SJCRH30 (cell line): ENCODE measurements at regions not wholly inside any gene's neighbourhood (a gene's known extent, or its start where the extent isn't known, plus 50 kb on each side); places are given as distances from the start of the nearest gene placed in this dataset.

Experiments used
- DNase-seq, 2 experiments: peaks; one replicate each; pipeline ENCODE4 v3.0.0-alpha.2; 2015 to 2020
- H3K27ac ChIP-seq: fragments of 250-450 bp; sonication (Bioruptor Pico); 2 replicates; pipeline ENCODE4 v1.5.1; 2020; ENCODE audit warnings: mild to moderate bottlenecking, moderate library complexity
- H3K27me3 ChIP-seq: fragments of 250-450 bp; sonication (Bioruptor Pico); 2 replicates; pipeline ENCODE4 v1.5.1; 2020; ENCODE audit warnings: mild to moderate bottlenecking, moderate library complexity
- H3K36me3 ChIP-seq: fragments of 250-450 bp; sonication (Bioruptor Pico); 2 replicates; pipeline ENCODE4 v1.5.1; 2020; ENCODE audit warnings: mild to moderate bottlenecking, moderate library complexity
- H3K4me1 ChIP-seq: fragments of 250-450 bp; sonication (Bioruptor Pico); 2 replicates; pipeline ENCODE4 v1.5.1; 2020; ENCODE audit warnings: mild to moderate bottlenecking, moderate library complexity
- H3K4me3 ChIP-seq: fragments of 250-450 bp; sonication (Bioruptor Pico); 2 replicates; pipeline ENCODE4 v1.5.1; 2020; ENCODE audit warnings: mild to moderate bottlenecking, moderate library complexity
- H3K9me3 ChIP-seq: fragments of 250-450 bp; sonication (Bioruptor Pico); replicated peaks from 2 replicates; pipeline ENCODE4 v1.5.1; 2020; ENCODE audit warnings: mild to moderate bottlenecking, moderate library complexity

DNA sequence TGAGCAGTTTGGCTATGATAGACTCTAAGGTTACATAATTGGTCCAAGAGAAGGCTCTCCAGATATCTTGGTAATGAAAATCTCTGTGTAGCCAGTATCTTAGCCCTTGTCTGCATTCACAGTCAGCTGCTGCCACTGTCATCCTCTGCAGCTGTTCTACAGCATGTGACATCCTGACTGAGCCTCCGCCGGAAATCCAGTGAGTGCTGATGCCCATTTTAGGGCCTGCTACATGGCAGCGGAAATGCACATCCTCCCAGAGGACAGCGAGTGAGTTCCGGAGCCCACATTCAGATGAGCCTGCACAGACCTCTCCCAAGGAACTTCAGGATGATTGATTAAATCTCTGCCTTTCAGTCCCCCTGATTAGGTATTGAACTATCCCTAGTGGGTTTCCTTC, 237.1 kb downstream of the HHIPL2 start:
- H3K27me3 ChIP-seq, result no peaks in the 10 kb centered on the region
- DNase-seq, result peak; percentile 87 to 93

DNA sequence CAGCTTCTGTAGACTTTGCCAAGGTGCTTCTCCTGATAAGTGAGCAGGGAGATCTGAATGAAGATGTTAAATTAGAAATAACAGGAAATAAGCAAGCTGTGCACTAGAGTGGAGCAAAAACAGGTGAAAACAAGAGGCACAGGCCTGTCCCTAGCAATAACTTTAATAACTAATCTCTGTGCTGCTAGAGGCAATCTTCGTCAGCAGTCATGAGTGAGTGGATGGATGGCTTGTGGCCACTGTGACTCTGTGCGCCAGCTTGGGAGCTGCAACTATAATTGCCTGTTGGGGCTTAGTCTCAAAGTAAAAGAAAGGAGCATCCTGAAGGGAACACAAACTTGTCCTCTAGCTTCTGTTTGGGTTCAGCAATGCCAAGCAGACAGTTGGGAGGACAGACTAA, 240.3 kb downstream of the HHIPL2 start:
- Histone ChIP-seq H3K27me3 (no peaks in the 10 kb centered on the region), H3K4me1 (peaks cover 6% of the 10 kb centered on the region), H3K9me3 (no peaks in the 10 kb centered on the region), H3K27ac (no peak overlapping the region), H3K36me3 (no peaks in the 10 kb centered on the region), H3K4me3 (no peak overlapping the region)
- DNase-seq, result no peak

More for the DNA sequence above, 237.1 kb downstream of the HHIPL2 start:
- H3K4me3 ChIP-seq, result no peak overlapping the region
- peak overlapping the region; percentile 5; the same call in 1 of the 2 replicates for H3K27ac ChIP-seq
- no peaks in the 10 kb centered on the region for H3K9me3 ChIP-seq
- peaks cover 6% of the 10 kb centered on the region for H3K4me1 ChIP-seq
- no peaks in the 10 kb centered on the region for H3K36me3 ChIP-seq

DNA sequence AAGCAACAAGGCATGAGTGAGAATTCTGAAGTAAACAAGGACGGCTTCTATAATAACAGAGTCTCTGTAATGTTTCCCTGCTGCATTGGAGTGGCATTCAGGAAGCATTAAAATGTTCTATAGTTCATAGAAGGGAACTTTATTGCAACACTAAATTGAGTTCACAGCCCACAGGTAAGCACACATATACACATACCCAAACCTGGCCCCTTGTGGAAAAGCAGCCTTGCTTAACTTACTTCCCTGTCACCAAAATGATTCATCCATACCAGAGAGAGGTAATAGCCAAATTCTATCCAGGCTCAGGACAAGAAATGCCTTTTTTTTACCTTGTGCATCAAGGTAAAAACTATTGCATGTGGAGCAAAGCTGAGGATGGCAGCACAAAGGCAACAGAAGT, 241.4 kb downstream of the HHIPL2 start:
- no peak for DNase-seq
- H3K27me3 ChIP-seq, result no peaks in the 10 kb centered on the region
- H3K9me3 ChIP-seq, result no peaks in the 10 kb centered on the region
- H3K4me3 ChIP-seq, result no peak overlapping the region
- H3K27ac ChIP-seq, result no peak overlapping the region
- no peaks in the 10 kb centered on the region for H3K36me3 ChIP-seq
- peaks cover 6% of the 10 kb centered on the region for H3K4me1 ChIP-seq

GRCh38 chr1:222306011-222306410, 241.9 kb downstream of the HHIPL2 start:
- Histone ChIP-seq H3K4me1 (peaks cover 4% of the 10 kb centered on the region), H3K9me3 (no peaks in the 10 kb centered on the region)

GRCh38 chr1:222301652-222302051, 246.3 kb downstream of the HHIPL2 start:
- H3K27me3 ChIP-seq, result no peaks in the 10 kb centered on the region
- DNase-seq, result no peak
- H3K9me3 ChIP-seq, result 0 out of 2 replicates have a peak, but pooled peaks cover 7% of the 10 kb centered on the region
- no peaks in the 10 kb centered on the region for H3K36me3 ChIP-seq
- no peak overlapping the region for H3K27ac ChIP-seq
- H3K4me1 ChIP-seq, result no peaks in the 10 kb centered on the region
- H3K4me3 ChIP-seq, result no peak overlapping the region

More at GRCh38 chr1:222306011-222306410, 241.9 kb downstream of the HHIPL2 start:
- H3K4me3 ChIP-seq, result no peak overlapping the region
- H3K36me3 ChIP-seq, result no peaks in the 10 kb centered on the region
- H3K27ac ChIP-seq, result no peak overlapping the region
- no peaks in the 10 kb centered on the region for H3K27me3 ChIP-seq
- DNase-seq, result no peak

DNA sequence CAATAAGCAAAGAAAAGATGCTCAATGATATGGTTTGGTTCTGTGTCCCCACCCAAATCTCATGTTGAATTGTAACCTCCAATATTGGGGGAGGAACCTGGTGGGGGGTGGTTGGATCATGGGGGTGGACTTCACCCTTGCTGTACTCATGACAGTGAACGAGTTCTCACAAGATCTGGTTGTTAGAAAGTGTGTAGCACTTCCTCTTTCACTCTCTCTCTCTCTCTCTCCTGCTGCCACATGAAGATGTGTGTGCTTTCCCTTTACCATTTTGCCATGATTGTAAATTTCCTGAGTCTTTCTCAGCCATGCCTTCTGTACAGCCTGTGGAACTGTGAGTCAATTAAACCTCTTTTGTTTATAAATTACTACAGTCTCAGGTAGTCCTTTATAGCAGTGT, 248.4 kb downstream of the HHIPL2 start:
- no peak for DNase-seq
- H3K4me3 ChIP-seq, result no peak overlapping the region

GRCh38 chr1:222290866-222291265, 257.0 kb downstream of the HHIPL2 start:
- Histone ChIP-seq H3K9me3 (0 out of 2 replicates have a peak, but pooled peaks cover 3% of the 10 kb centered on the region), H3K4me3 (no peak overlapping the region), H3K4me1 (no peaks in the 10 kb centered on the region), H3K27ac (no peak overlapping the region), H3K27me3 (no peaks in the 10 kb centered on the region), H3K36me3 (no peaks in the 10 kb centered on the region)
- DNase-seq, result no peak

More for the DNA sequence above, 248.4 kb downstream of the HHIPL2 start:
- Histone ChIP-seq H3K4me1 (no peaks in the 10 kb centered on the region), H3K27ac (no peak overlapping the region), H3K27me3 (no peaks in the 10 kb centered on the region), H3K9me3 (0 out of 2 replicates have a peak, but pooled peaks cover 10% of the 10 kb centered on the region), H3K36me3 (no peaks in the 10 kb centered on the region)

DNA sequence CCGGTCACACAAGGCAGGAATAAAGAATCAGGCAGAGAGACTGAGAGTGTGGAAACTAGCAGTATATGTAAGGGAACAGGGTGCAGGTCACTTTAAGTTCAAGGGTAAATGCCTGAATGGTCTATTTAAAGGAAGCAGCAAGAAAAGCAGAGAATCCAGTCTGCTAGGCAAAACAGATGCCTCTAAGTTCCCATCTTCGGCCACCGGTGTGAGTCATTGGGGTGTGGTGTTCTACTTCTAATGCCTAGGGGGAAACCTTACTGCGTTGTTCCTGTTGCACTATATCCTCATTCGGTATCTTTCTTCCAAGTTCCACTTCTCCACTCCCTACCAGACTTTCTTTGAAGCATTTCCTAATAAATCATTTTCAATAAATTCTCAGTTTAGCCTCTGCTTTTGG, 259.9 kb downstream of the HHIPL2 start:
- peak; percentile 17 to 26 for DNase-seq
- Histone ChIP-seq H3K4me3 (no peak overlapping the region), H3K9me3 (no peaks in the 10 kb centered on the region), H3K27me3 (no peaks in the 10 kb centered on the region), H3K27ac (no peak overlapping the region), H3K36me3 (no peaks in the 10 kb centered on the region), H3K4me1 (peaks cover 5% of the 10 kb centered on the region)

- DNase-seq, result no peak
- peaks cover 9% of the 10 kb centered on the region for H3K4me1 ChIP-seq
- H3K9me3 ChIP-seq, result no peaks in the 10 kb centered on the region
- no peak overlapping the region for H3K27ac ChIP-seq
- H3K36me3 ChIP-seq, result no peaks in the 10 kb centered on the region
- H3K27me3 ChIP-seq, result no peaks in the 10 kb centered on the region
- H3K4me3 ChIP-seq, result no peak overlapping the region
Observed at GRCh38 chr1:222286011-222286410, 261.9 kb downstream of the HHIPL2 start.

DNA sequence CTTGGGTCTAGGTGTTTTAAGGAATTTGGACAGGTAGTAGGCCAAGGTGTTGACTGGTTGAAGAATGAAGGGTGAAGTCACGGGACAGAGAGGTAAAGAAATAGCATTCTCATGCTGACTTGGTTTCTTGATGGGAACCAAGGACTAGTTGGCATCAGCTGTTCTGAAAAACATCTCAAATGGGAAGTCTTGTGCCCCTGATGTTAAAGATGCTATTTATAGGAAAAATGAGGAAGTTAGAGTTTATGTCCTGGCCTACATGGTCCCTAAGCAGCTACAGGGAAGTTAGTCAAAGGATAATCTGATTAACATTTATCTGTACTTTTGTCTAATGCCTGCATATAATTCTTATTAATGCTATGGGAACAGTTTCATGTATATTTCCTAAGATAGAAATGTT, 262.4 kb downstream of the HHIPL2 start:
- Histone ChIP-seq H3K4me1 (peaks cover 9% of the 10 kb centered on the region), H3K27me3 (no peaks in the 10 kb centered on the region), H3K4me3 (no peak overlapping the region), H3K9me3 (no peaks in the 10 kb centered on the region), H3K27ac (no peak overlapping the region), H3K36me3 (no peaks in the 10 kb centered on the region)
- no peak for DNase-seq

DNA sequence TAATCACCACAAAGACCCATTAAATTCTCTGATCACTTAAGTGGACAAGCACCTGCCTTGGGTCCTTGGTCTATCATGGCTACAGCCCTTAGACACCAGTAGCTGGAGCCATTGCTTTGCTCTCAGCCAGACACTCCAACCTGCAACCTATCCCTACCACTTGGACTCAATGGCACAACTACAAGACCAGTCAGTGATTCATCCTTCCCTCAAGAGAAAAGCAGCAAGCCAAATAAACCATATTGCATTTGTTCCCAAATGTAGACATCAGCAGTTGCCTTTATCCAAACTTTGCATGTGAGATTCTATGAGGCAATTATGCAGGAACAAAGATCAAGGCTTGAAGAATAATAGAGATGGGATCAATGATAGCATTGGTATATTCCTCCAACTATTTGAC, 263.4 kb downstream of the HHIPL2 start:
- H3K9me3 ChIP-seq, result no peaks in the 10 kb centered on the region
- no peak overlapping the region for H3K27ac ChIP-seq
- no peaks in the 10 kb centered on the region for H3K27me3 ChIP-seq
- no peak overlapping the region for H3K4me3 ChIP-seq
- no peak for DNase-seq
- no peaks in the 10 kb centered on the region for H3K36me3 ChIP-seq
- H3K4me1 ChIP-seq, result peaks cover 9% of the 10 kb centered on the region

DNA sequence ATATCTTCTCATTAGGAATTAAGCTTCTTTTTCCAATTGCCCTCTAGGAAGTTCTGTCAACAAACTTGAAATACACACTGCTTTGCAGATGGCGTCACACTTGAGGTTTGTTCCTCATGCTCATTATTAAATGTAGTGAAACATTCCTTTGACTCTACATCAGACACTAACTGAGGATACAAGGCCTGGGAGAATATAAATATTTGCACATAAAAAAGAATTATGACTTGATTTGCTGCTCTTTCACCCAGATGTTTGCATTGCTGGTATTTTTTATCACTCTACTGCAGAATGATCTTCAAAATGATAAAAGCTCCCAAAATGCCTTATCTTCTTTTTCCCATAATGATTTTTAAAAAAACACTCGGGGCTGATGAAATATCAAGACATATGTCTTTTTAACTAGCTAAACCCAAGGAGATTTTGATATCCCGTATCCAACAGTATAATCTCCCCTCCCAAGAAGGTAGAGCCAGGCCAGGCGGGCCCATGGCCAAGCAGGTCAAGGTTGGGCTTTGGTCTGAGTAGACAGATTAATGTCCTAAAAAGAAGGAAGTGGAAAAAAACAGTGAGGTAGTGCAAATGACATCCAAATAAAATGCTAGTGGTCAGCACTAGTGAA, 264.6 kb downstream of the HHIPL2 start:
- Histone ChIP-seq H3K4me3 (no peak overlapping the region), H3K9me3 (no peaks in the 10 kb centered on the region), H3K27me3 (no peaks in the 10 kb centered on the region), H3K27ac (peak overlapping the region; percentile 27; the same call in 1 of the 2 replicates), H3K36me3 (no peaks in the 10 kb centered on the region), H3K4me1 (peaks cover 9% of the 10 kb centered on the region)
- DNase-seq, result peak in 1 of 2 experiments; percentile 9

DNA sequence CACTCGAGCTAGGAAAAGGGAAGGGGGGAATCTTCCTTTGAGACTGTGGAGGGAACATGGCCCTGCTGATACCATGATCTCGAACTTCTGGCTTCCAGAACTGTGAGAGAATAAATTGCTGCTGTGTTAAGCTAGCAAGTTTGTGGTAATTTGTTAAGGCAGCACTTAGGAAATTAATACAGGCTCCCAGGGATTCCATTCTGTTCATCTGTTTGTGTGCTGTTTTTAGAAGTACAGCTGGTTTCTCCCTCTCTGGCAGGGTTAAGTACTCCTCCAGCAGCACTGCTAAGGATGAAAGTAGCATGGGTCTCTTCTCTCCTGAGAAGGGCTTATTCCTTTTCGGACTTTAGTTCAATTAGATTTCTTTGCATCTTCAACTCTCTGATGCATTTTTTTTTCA, 268.3 kb downstream of the HHIPL2 start:
- Histone ChIP-seq H3K36me3 (no peaks in the 10 kb centered on the region), H3K27me3 (peaks cover 2% of the 10 kb centered on the region; the same call in 1 of the 2 replicates), H3K4me1 (peaks cover 9% of the 10 kb centered on the region), H3K4me3 (no peak overlapping the region), H3K27ac (no peak overlapping the region), H3K9me3 (no peaks in the 10 kb centered on the region)
- no peak for DNase-seq

DNA sequence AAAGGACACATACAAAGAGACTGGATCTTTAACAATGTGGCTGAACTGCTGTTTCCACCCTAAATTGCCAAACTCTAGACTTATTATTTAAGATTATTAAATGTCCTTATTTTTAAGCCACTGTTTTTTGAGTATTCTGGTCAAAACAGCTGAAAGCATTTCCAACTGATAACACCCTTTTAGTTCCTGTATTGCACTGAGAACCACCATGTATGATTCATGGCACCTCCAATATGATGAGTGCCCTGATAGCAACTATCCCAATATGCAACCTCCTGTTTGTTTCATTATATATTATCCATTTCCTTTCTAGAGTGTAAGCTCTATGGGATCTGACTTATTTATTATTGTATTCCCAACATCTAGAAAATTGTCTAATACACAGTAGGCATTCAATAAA, 269.4 kb downstream of the HHIPL2 start:
- H3K9me3 ChIP-seq, result no peaks in the 10 kb centered on the region
- H3K4me3 ChIP-seq, result no peak overlapping the region
- peaks cover 2% of the 10 kb centered on the region; the same call in 1 of the 2 replicates for H3K27me3 ChIP-seq
- no peak overlapping the region for H3K27ac ChIP-seq
- no peaks in the 10 kb centered on the region for H3K36me3 ChIP-seq
- DNase-seq, result no peak
- peaks cover 8% of the 10 kb centered on the region for H3K4me1 ChIP-seq

DNA sequence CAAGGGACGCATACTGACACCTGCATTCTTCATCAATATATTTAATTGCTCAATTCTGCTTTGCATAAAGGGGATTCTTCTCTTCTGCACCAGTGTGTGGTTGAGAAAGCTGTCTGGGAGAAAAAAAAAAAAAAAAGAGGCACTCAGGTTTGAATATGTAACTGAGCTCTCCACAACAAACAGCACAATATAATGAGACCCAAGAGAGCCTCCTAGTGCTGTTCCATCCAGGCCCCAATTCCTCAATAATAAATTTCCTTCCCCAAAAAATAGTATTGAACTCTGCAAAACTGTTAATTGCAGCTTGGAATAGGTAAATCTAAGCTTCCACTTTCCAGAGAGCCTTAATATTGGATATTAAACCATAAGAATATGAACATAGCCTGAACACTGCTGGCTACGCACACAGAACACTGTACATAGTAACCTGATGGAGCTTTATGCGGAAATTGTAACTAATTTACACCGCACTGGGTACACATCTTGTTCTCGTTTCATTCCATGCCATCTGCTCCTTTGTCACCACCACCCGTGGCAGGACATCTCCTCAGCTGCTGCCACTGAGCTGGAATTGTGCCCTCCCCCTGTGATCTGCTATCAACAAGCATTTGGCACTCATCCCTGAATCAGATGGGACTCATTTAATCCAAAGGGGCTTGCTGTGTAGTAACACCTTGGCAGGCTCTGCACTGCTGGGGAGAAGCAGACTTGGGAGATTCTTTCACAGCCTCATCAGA, 272.0 kb downstream of the HHIPL2 start:
- Histone ChIP-seq H3K4me1 (no peaks in the 10 kb centered on the region), H3K4me3 (no peak overlapping the region), H3K27me3 (peaks cover 2% of the 10 kb centered on the region; the same call in 1 of the 2 replicates), H3K27ac (no peak overlapping the region), H3K9me3 (no peaks in the 10 kb centered on the region), H3K36me3 (no peaks in the 10 kb centered on the region)
- DNase-seq, result no peak
